Neutrophil (primary cell): ENCODE measurements at regions not wholly inside any gene's neighbourhood (a gene's known extent, or its start where the extent isn't known, plus 50 kb on each side); places are given as distances from the start of the nearest gene placed in this dataset.
"Not testable (repeated sequence)": the region's sequence is repeated elsewhere in the genome, so short reads cannot be mapped to it uniquely, and the experiment has no call there.

ENCODE experiments used
- H3K27ac ChIP-seq: fragments of 200-600 bp; sonication (generic); 2 replicates; pipeline ENCODE4 v1.5.1; 2016; ENCODE audit warnings: mild to moderate bottlenecking, moderate library complexity
- H3K27me3 ChIP-seq: fragments of 200-600 bp; sonication (generic); 2 replicates; pipeline ENCODE4 v1.6.0; 2016; ENCODE audit warnings: mild to moderate bottlenecking
- H3K36me3 ChIP-seq: fragments of 200-600 bp; sonication (generic); 2 replicates; pipeline ENCODE4 v1.5.1; 2017
- H3K4me1 ChIP-seq, 2 experiments: fragments of 200-600 bp in 1 of 2; sonication (generic) in 1 of 2; 1 replicate in 1 of 2; 2 replicates in 1 of 2; pipeline versions ENCODE4 v1.5.1 to v1.6.1; 2013 to 2016; ENCODE audit warnings: low read depth in 1 of 2, low read length in 1 of 2, mild to moderate bottlenecking in 1 of 2, moderate library complexity in 1 of 2; ENCODE audit not compliant: control insufficient read depth in 1 of 2, insufficient read depth in 1 of 2
- H3K4me3 ChIP-seq, 2 experiments: fragments of 200-600 bp in 1 of 2; sonication (generic) in 1 of 2; 1 replicate in 1 of 2; 2 replicates in 1 of 2; pipeline ENCODE4 v1.5.1; 2013 to 2016; ENCODE audit warnings: low read depth in 1 of 2, low read length in 1 of 2, mild to moderate bottlenecking in 1 of 2, moderate library complexity in 1 of 2
- H3K9me3 ChIP-seq: fragments of 200-600 bp; sonication (generic); 2 replicates; pipeline ENCODE4 v1.5.1; 2016
- CTCF ChIP-seq: fragments of 200-600 bp; sonication (generic); IDR thresholded peaks from 2 replicates; pipeline ENCODE4 v1.5.1; 2016; ENCODE audit warnings: antibody characterized with exemption

- no peak overlapping the region for H3K27ac ChIP-seq
- no peak for TF ChIP-seq CTCF
- no peaks in the 10 kb centered on the region for H3K36me3 ChIP-seq
- H3K4me3 ChIP-seq: no peak overlapping the region
- peaks cover 20% of the 10 kb centered on the region for H3K9me3 ChIP-seq
- H3K27me3 ChIP-seq: no peaks in the 10 kb centered on the region
- no peaks in the 10 kb centered on the region for H3K4me1 ChIP-seq
These were observed 196.8 kb downstream of the GOLGA6L6 start for GRCh38 chr15:20344601-20345400.

GRCh38 chr15:20343395-20344211 is 198.0 kb downstream of the GOLGA6L6 start:
- H3K27me3 ChIP-seq, H3K4me3 ChIP-seq, H3K4me1 ChIP-seq, H3K27ac ChIP-seq, H3K36me3 ChIP-seq: not testable (repeated sequence)
- H3K9me3 ChIP-seq: peaks cover 20% of the 10 kb centered on the region

- peaks cover 20% of the 10 kb centered on the region for H3K9me3 ChIP-seq
- not testable (repeated sequence) for H3K27me3 ChIP-seq
These were observed 198.8 kb downstream of the GOLGA6L6 start for GRCh38 chr15:20342601-20343394.

GRCh38 chr15:20341901-20342600 is 199.5 kb downstream of the GOLGA6L6 start:
- Histone ChIP-seq H3K27ac (no peak overlapping the region), H3K36me3 (no peaks in the 10 kb centered on the region), H3K27me3 (no peaks in the 10 kb centered on the region), H3K9me3 (peaks cover 20% of the 10 kb centered on the region), H3K4me3 (no peak overlapping the region), H3K4me1 (no peaks in the 10 kb centered on the region)
- no peak for TF ChIP-seq CTCF

More at GRCh38 chr15:20342601-20343394, 198.8 kb downstream of the GOLGA6L6 start:
- not testable (repeated sequence) for H3K27ac ChIP-seq, H3K4me1 ChIP-seq, H3K4me3 ChIP-seq, H3K36me3 ChIP-seq

GRCh38 chr15:20340931-20341661 is 200.5 kb downstream of the GOLGA6L6 start:
- H3K9me3 ChIP-seq: peaks cover 20% of the 10 kb centered on the region
- no peaks in the 10 kb centered on the region for H3K4me1 ChIP-seq
- TF ChIP-seq CTCF: no peak
- no peak overlapping the region for H3K4me3 ChIP-seq
- H3K36me3 ChIP-seq: no peaks in the 10 kb centered on the region
- H3K27ac ChIP-seq: no peak overlapping the region
- no peaks in the 10 kb centered on the region for H3K27me3 ChIP-seq
